NK-92 (cell line): ENCODE measurements at regions not wholly inside any gene's neighbourhood (a gene's known extent, or its start where the extent isn't known, plus 50 kb on each side); places are given as distances from the start of the nearest gene placed in this dataset.
"Not testable (repeated sequence)": the region's sequence is repeated elsewhere in the genome, so short reads cannot be mapped to it uniquely, and the experiment has no call there.

Source experiments
- DNase-seq: peaks from one replicate; lab custom pipeline; 2025; ENCODE audit not compliant: unreplicated experiment; lab: John Stamatoyannopoulos, UW

- DNase-seq, result no peak
These were observed 66.3 kb upstream of the UFM1 start for GRCh38 chr13:38283346-38283745.

- DNase-seq, result no peak
These were observed 84.5 kb upstream of the UFM1 start for GRCh38 chr13:38265132-38265497.

- DNase-seq, result no peak
These were observed 85.1 kb upstream of the UFM1 start for GRCh38 chr13:38264363-38265131.

GRCh38 chr13:38262211-38262610 lies 87.4 kb upstream of the UFM1 start:
- DNase-seq, result no peak

GRCh38 chr13:38255600-38255999 lies 94.1 kb upstream of the UFM1 start:
- no peak for DNase-seq

- no peak for DNase-seq
These were observed 109.8 kb upstream of the UFM1 start for GRCh38 chr13:38239874-38240273.

- no peak for DNase-seq
These were observed 121.3 kb upstream of the UFM1 start for GRCh38 chr13:38228322-38228721.

- DNase-seq, result no peak
These were observed 123.2 kb upstream of the UFM1 start for GRCh38 chr13:38226496-38226895.

- DNase-seq, result no peak
These were observed 126.6 kb upstream of the UFM1 start for GRCh38 chr13:38223089-38223488.

- DNase-seq, result not testable (repeated sequence)
These were observed 128.5 kb upstream of the UFM1 start for GRCh38 chr13:38221120-38221519.

GRCh38 chr13:38216181-38216580 lies 133.5 kb upstream of the UFM1 start:
- no peak for DNase-seq

- no peak for DNase-seq
These were observed 136.3 kb upstream of the UFM1 start for GRCh38 chr13:38213314-38213713.

GRCh38 chr13:38210928-38211596 lies 138.6 kb upstream of the UFM1 start:
- no peak for DNase-seq

GRCh38 chr13:38204556-38204955 lies 145.1 kb upstream of the UFM1 start:
- DNase-seq, result no peak

GRCh38 chr13:38202740-38203139 lies 146.9 kb upstream of the UFM1 start:
- DNase-seq, result no peak

- DNase-seq, result no peak
These were observed 158.6 kb upstream of the UFM1 start for GRCh38 chr13:38191016-38191415.

- no peak for DNase-seq
These were observed 169.0 kb upstream of the UFM1 start for GRCh38 chr13:38180670-38181069.

GRCh38 chr13:38180126-38180525 lies 169.5 kb upstream of the UFM1 start:
- DNase-seq, result no peak

GRCh38 chr13:38176664-38177063 lies 173.0 kb upstream of the UFM1 start:
- no peak for DNase-seq

GRCh38 chr13:38173403-38173802 lies 176.2 kb upstream of the UFM1 start:
- no peak for DNase-seq

- no peak for DNase-seq
These were observed 182.4 kb upstream of the UFM1 start for GRCh38 chr13:38167164-38167822.

- DNase-seq, result no peak
These were observed 183.5 kb upstream of the UFM1 start for GRCh38 chr13:38166116-38166515.
